Calu3 (cell line): ENCODE measurements at regions not wholly inside any gene's neighbourhood (a gene's known extent, or its start where the extent isn't known, plus 50 kb on each side); places are given as distances from the start of the nearest gene placed in this dataset.

Source experiments
- BruUV-seq: library from RNA; stranded (reverse); fragments of 400-500 nt; replicated peaks from 2 replicates; lab custom pipeline; 2021; lab: Mats Ljungman, UMichigan
- CTCF ChIA-PET: fragments of 300-600 bp; sonication (Branson Sonifier 250); formaldehyde crosslinking; loops from one replicate; lab custom pipeline; 2022; ENCODE audit warnings: antibody characterized with exemption; lab: Charles Lee
- DNase-seq: peaks from one replicate; pipeline ENCODE4 v3.0.0; 2022
- H3K27ac Mint-ChIP-seq: one replicate; pipeline ENCODE4 v1.8.0; 2022; ENCODE audit warnings: mixed read lengths; ENCODE audit not compliant: unreplicated experiment
- H3K27me3 Mint-ChIP-seq: one replicate; pipeline ENCODE4 v1.8.0; 2022; ENCODE audit warnings: mixed read lengths; ENCODE audit not compliant: unreplicated experiment
- H3K36me3 Mint-ChIP-seq: one replicate; pipeline ENCODE4 v1.8.0; 2022; ENCODE audit warnings: mild to moderate bottlenecking, moderate library complexity, mixed read lengths; ENCODE audit not compliant: insufficient read depth, unreplicated experiment
- H3K4me1 Mint-ChIP-seq: one replicate; pipeline ENCODE4 v1.8.0; 2022; ENCODE audit warnings: mild to moderate bottlenecking, low read depth, mixed read lengths; ENCODE audit not compliant: unreplicated experiment
- H3K4me3 Mint-ChIP-seq: one replicate; pipeline ENCODE4 v1.8.0; 2022; ENCODE audit warnings: mild to moderate bottlenecking, low read depth, moderate library complexity, mixed read lengths; ENCODE audit not compliant: unreplicated experiment
- H3K9me3 Mint-ChIP-seq: one replicate; pipeline ENCODE4 v1.8.0; 2022; ENCODE audit warnings: low read depth, mixed read lengths; ENCODE audit not compliant: unreplicated experiment
- intact Hi-C: fragments of 100-400 bp; cut with micrococcal nuclease; formaldehyde crosslinking; loops from one replicate; pipeline ENCODE4 v1.10.0; 2022; ENCODE audit not compliant: unreplicated experiment
- TF ChIP-seq, protein P1 (sequence below): fragments of 200-600 bp; IDR thresholded peaks from one replicate; pipeline ENCODE4 v1.8.0; 2022; ENCODE audit warnings: antibody characterized with exemption; ENCODE audit not compliant: unreplicated experiment

DNA sequence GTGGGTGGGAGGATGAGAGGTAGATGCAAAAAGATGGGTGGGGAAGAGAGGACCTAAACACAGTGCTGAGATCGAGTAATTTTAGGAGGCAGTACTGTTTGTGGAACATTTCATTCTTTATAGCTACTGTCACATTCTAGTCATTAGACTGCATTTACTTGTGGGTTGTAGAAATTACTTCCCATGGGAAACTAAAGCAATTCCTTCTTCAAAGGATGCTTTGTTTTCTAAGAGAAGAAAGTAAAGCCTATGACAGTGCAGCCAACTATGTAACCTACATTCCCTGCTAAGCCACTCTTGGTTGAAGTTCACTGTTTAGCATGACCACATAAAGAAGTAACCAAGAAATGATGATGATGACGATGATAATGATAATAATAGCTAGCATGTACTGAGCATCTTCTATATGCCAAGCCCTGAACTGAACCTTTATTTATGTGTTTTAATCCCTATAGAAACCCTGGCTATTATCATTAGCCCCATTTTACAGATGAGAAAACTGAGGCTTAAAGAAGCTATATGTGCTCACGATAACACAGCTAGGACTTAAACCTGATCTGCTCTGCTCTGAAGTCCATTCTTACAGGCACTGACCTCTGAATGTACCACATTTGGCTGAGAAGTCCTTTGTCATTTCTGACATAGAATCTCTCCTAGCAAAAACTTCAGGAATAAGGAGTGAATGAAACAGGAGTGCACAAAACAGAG lies 114.5 kb upstream of the KIT start:
- no peak for DNase-seq
- TF ChIP-seq, protein P1, sequence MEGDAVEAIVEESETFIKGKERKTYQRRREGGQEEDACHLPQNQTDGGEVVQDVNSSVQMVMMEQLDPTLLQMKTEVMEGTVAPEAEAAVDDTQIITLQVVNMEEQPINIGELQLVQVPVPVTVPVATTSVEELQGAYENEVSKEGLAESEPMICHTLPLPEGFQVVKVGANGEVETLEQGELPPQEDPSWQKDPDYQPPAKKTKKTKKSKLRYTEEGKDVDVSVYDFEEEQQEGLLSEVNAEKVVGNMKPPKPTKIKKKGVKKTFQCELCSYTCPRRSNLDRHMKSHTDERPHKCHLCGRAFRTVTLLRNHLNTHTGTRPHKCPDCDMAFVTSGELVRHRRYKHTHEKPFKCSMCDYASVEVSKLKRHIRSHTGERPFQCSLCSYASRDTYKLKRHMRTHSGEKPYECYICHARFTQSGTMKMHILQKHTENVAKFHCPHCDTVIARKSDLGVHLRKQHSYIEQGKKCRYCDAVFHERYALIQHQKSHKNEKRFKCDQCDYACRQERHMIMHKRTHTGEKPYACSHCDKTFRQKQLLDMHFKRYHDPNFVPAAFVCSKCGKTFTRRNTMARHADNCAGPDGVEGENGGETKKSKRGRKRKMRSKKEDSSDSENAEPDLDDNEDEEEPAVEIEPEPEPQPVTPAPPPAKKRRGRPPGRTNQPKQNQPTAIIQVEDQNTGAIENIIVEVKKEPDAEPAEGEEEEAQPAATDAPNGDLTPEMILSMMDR, result no peak
- no peaks in the 10 kb centered on the region for H3K9me3 Mint-ChIP-seq
- H3K36me3 Mint-ChIP-seq, result no peaks in the 10 kb centered on the region
- no peaks in the 10 kb centered on the region for H3K4me1 Mint-ChIP-seq
- H3K27ac Mint-ChIP-seq, result no peak overlapping the region
- no peak overlapping the region for H3K4me3 Mint-ChIP-seq
- CTCF ChIA-PET, result interaction anchor here (0.6 kb wide), 1 partner anchor 40 kb away, joined by 6 read pairs; no protein-coding TSS in a partner anchor
- intact Hi-C loops, result no loop called here
- BruUV-seq, result no TSS peak
- peaks cover 12% of the 10 kb centered on the region for H3K27me3 Mint-ChIP-seq

DNA sequence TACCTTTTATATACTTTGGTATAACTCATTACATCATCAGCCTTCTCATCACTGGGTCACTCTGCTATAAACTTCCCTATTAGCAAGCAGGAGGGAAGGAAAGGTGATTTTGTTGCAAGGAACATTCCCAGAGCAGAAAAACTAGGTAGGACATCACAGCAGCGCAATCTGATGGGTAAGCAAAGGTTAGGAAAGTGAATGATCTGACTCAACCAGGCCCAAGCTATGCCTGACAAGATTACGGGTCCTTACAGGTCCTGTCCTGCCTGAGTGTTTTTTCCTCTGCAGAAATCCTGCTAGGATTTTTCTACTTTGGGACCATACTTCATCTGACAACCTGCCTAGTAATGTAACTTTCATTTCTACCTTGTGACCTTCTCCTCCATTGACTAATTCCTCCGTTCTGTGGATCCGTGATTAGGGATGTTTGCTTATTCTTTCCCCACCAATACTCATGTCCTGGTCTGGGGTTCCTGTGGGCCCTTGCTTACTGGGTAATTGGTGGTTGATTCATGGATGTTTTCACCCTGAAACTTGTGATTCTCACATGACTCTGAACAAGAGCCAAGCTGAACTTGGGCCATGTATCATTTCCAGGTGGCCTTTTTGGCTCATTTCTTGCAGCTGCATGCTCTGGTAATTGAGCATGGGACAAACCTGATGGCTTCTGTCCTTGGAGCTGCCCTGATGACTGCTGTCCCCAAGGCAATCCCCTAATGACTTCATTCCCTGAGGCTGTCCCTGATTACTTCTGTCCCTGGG lies 111.9 kb upstream of the KIT start:
- TF ChIP-seq, protein P1, result no peak
- no peak for DNase-seq
- Mint-ChIP-seq H3K4me3 (no peak overlapping the region), H3K27me3 (peaks cover 12% of the 10 kb centered on the region), H3K36me3 (no peaks in the 10 kb centered on the region), H3K9me3 (no peaks in the 10 kb centered on the region), H3K4me1 (no peaks in the 10 kb centered on the region), H3K27ac (no peak overlapping the region)
- no TSS peak for BruUV-seq
- intact Hi-C loops, result no loop called here
- CTCF ChIA-PET, result interaction anchor here (0.6 kb wide), 1 partner anchor 11 kb away, joined by 3 read pairs; no protein-coding TSS in a partner anchor

DNA sequence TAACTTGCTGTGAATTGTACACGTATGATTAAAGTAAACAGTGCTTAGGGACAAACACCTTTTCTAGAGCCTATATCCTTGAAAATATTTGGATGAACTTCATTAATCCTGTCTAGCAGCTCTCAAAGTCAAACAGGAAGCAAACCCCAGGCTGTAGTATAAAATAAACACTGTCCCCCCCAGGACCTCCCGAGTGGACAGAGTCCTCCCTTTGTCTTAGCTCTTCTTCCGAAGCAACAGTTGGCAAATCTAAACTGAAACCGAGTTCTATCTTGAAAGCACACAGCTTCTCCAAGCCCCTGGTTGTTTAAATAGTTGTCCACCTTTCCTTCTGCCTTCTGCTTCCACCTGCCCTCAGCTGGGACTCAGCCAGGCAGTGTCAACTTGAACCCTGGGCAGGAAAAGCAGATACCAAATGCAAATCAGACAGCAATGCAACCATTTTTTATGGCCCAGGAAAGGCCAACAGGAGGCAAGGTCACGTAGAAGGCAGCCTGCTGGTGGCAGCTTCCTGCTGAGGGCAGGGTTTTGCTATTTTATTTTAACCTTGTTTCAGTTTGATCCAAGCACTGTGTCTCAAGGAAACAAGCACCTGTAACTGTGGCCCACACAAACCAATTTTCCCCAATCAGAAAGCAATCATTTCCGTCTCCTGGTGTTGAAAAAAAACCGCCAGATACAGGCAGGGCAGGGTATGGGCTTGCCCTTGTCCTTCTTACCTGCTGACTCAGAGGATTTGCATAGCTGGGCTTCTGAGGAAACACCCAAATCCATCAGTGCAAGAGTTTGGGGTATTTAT lies 110.3 kb upstream of the KIT start:
- intact Hi-C loops, result no loop called here
- CTCF ChIA-PET, result interaction anchor here (0.6 to 0.8 kb wide), 3 partner anchors 9 to 93 kb away, joined by 3 to 4 read pairs (median 3); no protein-coding TSS in a partner anchor
- no TSS peak for BruUV-seq
- Mint-ChIP-seq H3K4me3 (no peak overlapping the region), H3K36me3 (no peaks in the 10 kb centered on the region), H3K27me3 (peaks cover 12% of the 10 kb centered on the region), H3K27ac (no peak overlapping the region), H3K4me1 (no peaks in the 10 kb centered on the region), H3K9me3 (no peaks in the 10 kb centered on the region)
- TF ChIP-seq, protein P1, result no peak
- DNase-seq, result no peak

DNA sequence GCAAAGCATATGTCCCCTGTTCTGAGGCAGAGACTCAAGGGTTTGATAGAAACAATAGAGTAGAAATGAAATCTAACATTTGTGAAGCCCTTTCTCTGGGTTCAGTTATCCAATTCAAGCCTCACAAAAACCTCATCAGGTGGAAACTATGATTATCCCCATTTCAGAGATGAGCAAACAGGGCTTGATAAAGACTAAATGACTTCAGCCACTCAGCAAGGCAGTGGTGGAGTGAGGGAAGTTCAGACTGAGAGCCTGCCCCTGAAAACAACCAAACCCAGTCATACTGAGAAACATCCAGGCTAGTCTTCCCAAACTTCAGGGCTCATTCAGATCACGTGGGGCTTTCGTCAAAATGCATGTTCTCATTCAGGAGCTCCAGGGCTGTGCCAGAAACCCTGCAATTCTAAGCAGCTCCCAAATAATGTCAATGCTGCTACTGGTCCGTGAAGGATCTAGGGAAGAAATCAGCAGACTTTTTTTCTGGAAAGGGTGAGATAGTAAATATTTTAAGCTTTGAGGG lies 109.6 kb upstream of the KIT start:
- CTCF ChIA-PET, result interaction anchor here (0.7 to 0.8 kb wide), 2 partner anchors 8 to 11 kb away, joined by 3 to 4 read pairs; no protein-coding TSS in a partner anchor

More for the DNA sequence above, 109.6 kb upstream of the KIT start:
- BruUV-seq, result no TSS peak
- intact Hi-C loops, result no loop called here
- H3K27ac Mint-ChIP-seq, result no peak overlapping the region
- no peaks in the 10 kb centered on the region for H3K36me3 Mint-ChIP-seq
- TF ChIP-seq, protein P1, result no peak
- H3K4me1 Mint-ChIP-seq, result no peaks in the 10 kb centered on the region
- peaks cover 12% of the 10 kb centered on the region for H3K27me3 Mint-ChIP-seq
- no peaks in the 10 kb centered on the region for H3K9me3 Mint-ChIP-seq
- no peak for DNase-seq
- H3K4me3 Mint-ChIP-seq, result no peak overlapping the region
